Liver (tissue), 8 donors: ENCODE measurements at regions not wholly inside any gene's neighbourhood (a gene's known extent, or its start where the extent isn't known, plus 50 kb on each side); places are given as distances from the start of the nearest gene placed in this dataset.
"Not testable (repeated sequence)": the region's sequence is repeated elsewhere in the genome, so short reads cannot be mapped to it uniquely, and the experiment has no call there.

Source experiments
- DNase-seq: peaks from one replicate; pipeline ENCODE4 v3.0.0-alpha.2; 2017; ENCODE audit warnings: low spot score
- H3K27ac ChIP-seq, 2 donors: one replicate each; pipeline ENCODE4 v1.7.0; 2013; ENCODE audit warnings: inconsistent platforms in 2 of 2, low read length in 2 of 2, control low read depth in 1 of 2, low read depth in 1 of 2, mild to moderate bottlenecking in 1 of 2
- H3K27me3 ChIP-seq, 4 donors: one replicate each; pipeline versions ENCODE4 v1.6.1 to v1.7.0; 2013; ENCODE audit warnings: low read length in 3 of 4, inconsistent platforms in 1 of 4, mild to moderate bottlenecking in 1 of 4, moderate library complexity in 1 of 4; ENCODE audit not compliant: control insufficient read depth in 4 of 4, insufficient read depth in 4 of 4
- H3K36me3 ChIP-seq, 4 donors: one replicate each; pipeline versions ENCODE4 v1.6.1 to v1.7.0; 2013; ENCODE audit warnings: low read length in 3 of 4, mild to moderate bottlenecking in 3 of 4, low read depth in 1 of 4, moderate library complexity in 1 of 4; ENCODE audit not compliant: control insufficient read depth in 4 of 4, insufficient read depth in 3 of 4
- H3K4me1 ChIP-seq, 4 donors: one replicate each; pipeline versions ENCODE4 v1.6.1 to v1.7.0; 2013; ENCODE audit warnings: low read length in 3 of 4, mild to moderate bottlenecking in 3 of 4, moderate library complexity in 1 of 4; ENCODE audit not compliant: control insufficient read depth in 4 of 4, insufficient read depth in 4 of 4
- H3K4me3 ChIP-seq, 3 donors: one replicate each; pipeline versions ENCODE4 v1.6.1 to v1.7.0; 2013; ENCODE audit warnings: low read length in 3 of 3, control low read depth in 1 of 3, low read depth in 1 of 3, mild to moderate bottlenecking in 1 of 3
- H3K9ac ChIP-seq, 2 donors: one replicate each; pipeline ENCODE4 v1.7.0; 2013; ENCODE audit warnings: low read length in 2 of 2, mild to moderate bottlenecking in 2 of 2, moderate library complexity in 2 of 2, control low read depth in 1 of 2, low read depth in 1 of 2
- H3K9me3 ChIP-seq, 4 donors: one replicate each; pipeline versions ENCODE4 v1.6.1 to v1.7.0; 2013; ENCODE audit warnings: low read length in 3 of 4; ENCODE audit not compliant: control insufficient read depth in 4 of 4
- ATF3 ChIP-seq: IDR thresholded peaks from 2 replicates; pipeline ENCODE4 v1.6.1; 2016; ENCODE audit warnings: antibody characterized with exemption
- CTCF ChIP-seq: fragments of 150-350 bp; IDR thresholded peaks from 2 replicates; pipeline ENCODE4 v1.5.1; 2017; ENCODE audit warnings: improper control_type of control experiment, low read depth, low read length; ENCODE audit not compliant: missing input control
- EGR1 ChIP-seq, 2 donors: IDR thresholded peaks; 2 replicates each; pipeline ENCODE4 v1.6.1; 2016 to 2018; ENCODE audit warnings: antibody characterized with exemption in 2 of 2, low read depth in 2 of 2
- FOXA1 ChIP-seq: IDR thresholded peaks from 2 replicates; pipeline ENCODE4 v1.6.1; 2016; ENCODE audit warnings: antibody characterized with exemption
- FOXA2 ChIP-seq: IDR thresholded peaks from 2 replicates; pipeline ENCODE4 v1.6.1; 2016; ENCODE audit warnings: antibody characterized with exemption
- GABPA ChIP-seq, 2 donors: IDR thresholded peaks in 1 of 2; conservative IDR thresholded peaks in 1 of 2; 2 replicates each; pipeline ENCODE4 v1.6.1; 2016; ENCODE audit warnings: antibody characterized with exemption in 2 of 2, mild to moderate bottlenecking in 1 of 2, moderate library complexity in 1 of 2
- HNF4A ChIP-seq, 2 donors: conservative IDR thresholded peaks; 2 replicates each; pipeline ENCODE4 v1.6.1; 2016; ENCODE audit warnings: antibody characterized with exemption in 2 of 2, mild to moderate bottlenecking in 2 of 2
- HNF4G ChIP-seq: IDR thresholded peaks from 2 replicates; pipeline ENCODE4 v1.6.1; 2016; ENCODE audit warnings: antibody characterized with exemption
- JUND ChIP-seq, 2 donors: IDR thresholded peaks; 2 replicates each; pipeline ENCODE4 v1.6.1; 2016; ENCODE audit warnings: antibody characterized with exemption in 2 of 2
- MAX ChIP-seq: IDR thresholded peaks from 2 replicates; pipeline ENCODE4 v1.6.1; 2016; ENCODE audit warnings: antibody characterized with exemption
- NR2F2 ChIP-seq: IDR thresholded peaks from 2 replicates; pipeline ENCODE4 v1.6.1; 2016; ENCODE audit warnings: antibody characterized with exemption
- RAD21 ChIP-seq, 2 donors: IDR thresholded peaks; 2 replicates each; pipeline ENCODE4 v1.6.1; 2016; ENCODE audit warnings: antibody characterized with exemption in 2 of 2, mild to moderate bottlenecking in 2 of 2
- REST ChIP-seq: IDR thresholded peaks from 2 replicates; pipeline ENCODE4 v1.6.1; 2016; ENCODE audit warnings: antibody characterized with exemption, mild to moderate bottlenecking
- SP1 ChIP-seq: IDR thresholded peaks from 2 replicates; pipeline ENCODE4 v1.6.1; 2018; ENCODE audit warnings: antibody characterized with exemption, mild to moderate bottlenecking
- TAF1 ChIP-seq: conservative IDR thresholded peaks from 2 replicates; pipeline ENCODE4 v1.6.1; 2016; ENCODE audit warnings: antibody characterized with exemption, mild to moderate bottlenecking
- YY1 ChIP-seq: IDR thresholded peaks from 2 replicates; pipeline ENCODE4 v1.6.1; 2016; ENCODE audit warnings: antibody characterized with exemption, mild to moderate bottlenecking
- ZBTB33 ChIP-seq: IDR thresholded peaks from 2 replicates; pipeline ENCODE4 v1.6.1; 2016; ENCODE audit warnings: antibody characterized with exemption
- WGBS: extraction: QIAGEN DNeasy Blood & Tissue Kit; methylation state at CpG from one replicate; pipeline ENCODE4 v1.1.7; 2013; 5-methylcytosine and 5-hydroxymethylcytosine counted together
- donor health status: healthy.
- donor health status: healthy.
- donor health status: healthy.
- donor health status: healthy.
- donor health status: healthy.

GRCh38 chr2:66632882-66633281, 198.0 kb downstream of the MEIS1 start:
- not testable (repeated sequence) for H3K27ac ChIP-seq, H3K27me3 ChIP-seq, H3K4me1 ChIP-seq, H3K9me3 ChIP-seq, H3K4me3 ChIP-seq, H3K9ac ChIP-seq, H3K36me3 ChIP-seq, DNase-seq
- 90% methylated on average over 19 of the region's 19 CpGs for WGBS

GRCh38 chr2:66633631-66634030, 198.7 kb downstream of the MEIS1 start:
- no peak overlapping the region for H3K9ac ChIP-seq
- TF ChIP-seq YY1 (no peak), JUND (IDR thresholded peaks at IDR 0.05) (no peak), SP1 (no peak), FOXA2 (no peak), HNF4A (conservative IDR thresholded peaks at IDR 0.05) (no peak), EGR1 (IDR thresholded peaks at IDR 0.05; ENCODE audit: low read depth in 2 of 2) (no peak), ZBTB33 (no peak), FOXA1 (no peak), ATF3 (no peak), HNF4G (no peak), TAF1 (no peak), GABPA (IDR thresholded peaks at IDR 0.05 in 1 of 2, conservative IDR thresholded peaks at IDR 0.05 in 1 of 2) (no peak), RAD21 (IDR thresholded peaks at IDR 0.05) (no peak), NR2F2 (no peak), REST (no peak), CTCF (no peak), MAX (no peak)

More at GRCh38 chr2:66633631-66634030, 198.7 kb downstream of the MEIS1 start:
- Histone ChIP-seq H3K36me3 (no peaks in the 10 kb centered on the region), H3K27me3 (no peaks in the 10 kb centered on the region), H3K27ac (no peak overlapping the region), H3K4me1 (no peaks in the 10 kb centered on the region), H3K9me3 (no peaks in the 10 kb centered on the region), H3K4me3 (no peak overlapping the region)
- no peak for DNase-seq
- WGBS: 86% methylated on average over 3 of the region's 3 CpGs
